SU-DHL-6 (cell line): ENCODE measurements at regions not wholly inside any gene's neighbourhood (a gene's known extent, or its start where the extent isn't known, plus 50 kb on each side); places are given as distances from the start of the nearest gene placed in this dataset.
A peak's percentile ranks its signal among the peaks of the same experiment; 100 is the strongest.

Experiments
- H2AFZ ChIP-seq: fragments of 200-600 bp; sonication (generic); 2 replicates; pipeline ENCODE4 v1.6.1; 2014; ENCODE audit warnings: low read depth, mild to moderate bottlenecking, moderate library complexity, mixed read lengths, antibody characterized with exemption, low read length; ENCODE audit not compliant: severe bottlenecking
- H3F3A ChIP-seq: fragments of 200-600 bp; shearing (Covaris generic); 2 replicates; pipeline ENCODE4 v1.6.0; 2016; ENCODE audit warnings: antibody characterized with exemption, mild to moderate bottlenecking; ENCODE audit not compliant: insufficient read depth
- H3K27ac ChIP-seq: fragments of 200-600 bp; sonication (generic); 2 replicates; pipeline ENCODE4 v1.5.1; 2016; ENCODE audit warnings: low read depth, mild to moderate bottlenecking, low read length, moderate library complexity, mixed read lengths
- H3K27me3 ChIP-seq: fragments of 200-600 bp; sonication (generic), shearing (Covaris generic); 2 replicates; pipeline ENCODE4 v1.6.0; 2014; ENCODE audit warnings: mild to moderate bottlenecking, low read length
- H3K36me3 ChIP-seq: fragments of 200-600 bp; sonication (generic); 2 replicates; pipeline ENCODE4 v1.6.1; 2014; ENCODE audit warnings: mild to moderate bottlenecking, low read length, mixed read lengths
- H3K4me2 ChIP-seq: fragments of 300-600, 200-600 bp; shearing (Covaris generic), sonication (generic); 2 replicates; pipeline ENCODE4 v1.6.0; 2014; ENCODE audit warnings: low read length, low read depth, mild to moderate bottlenecking; ENCODE audit not compliant: poor library complexity, severe bottlenecking
- H3K4me3 ChIP-seq: fragments of 200-600 bp; sonication (generic); 2 replicates; pipeline ENCODE4 v1.5.1; 2014; ENCODE audit warnings: antibody characterized with exemption, low read length, mild to moderate bottlenecking, mixed read lengths; ENCODE audit not compliant: insufficient read depth, poor library complexity, severe bottlenecking
- H3K79me2 ChIP-seq: fragments of 200-600 bp; sonication (generic); 2 replicates; pipeline ENCODE4 v1.6.1; 2014; ENCODE audit warnings: mild to moderate bottlenecking, low read length, moderate library complexity; ENCODE audit not compliant: insufficient read depth
- H3K9ac ChIP-seq: fragments of 200-600 bp; sonication (generic); 2 replicates; pipeline ENCODE4 v1.7.0; 2014; ENCODE audit warnings: mild to moderate bottlenecking, low read length
- H3K9me2 ChIP-seq: fragments of 200-600 bp; sonication (generic); replicated peaks from 2 replicates; pipeline ENCODE4 v1.6.1; 2014; ENCODE audit warnings: low read length; ENCODE audit not compliant: insufficient read depth
- H3K9me3 ChIP-seq: fragments of 200-600 bp; sonication (generic); 2 replicates; pipeline ENCODE4 v1.6.1; 2014; ENCODE audit warnings: low read length, mixed read lengths; ENCODE audit not compliant: insufficient read depth
- H4K20me1 ChIP-seq: fragments of 200-600 bp; sonication (generic); 2 replicates; pipeline ENCODE4 v1.6.1; 2014; ENCODE audit warnings: low read depth, mild to moderate bottlenecking, antibody characterized with exemption, low read length, moderate library complexity, mixed read lengths
- CTCF ChIP-seq: fragments of 200-600 bp; sonication (generic); IDR thresholded peaks from one replicate; pipeline ENCODE4 v1.5.1; 2017; ENCODE audit warnings: antibody characterized with exemption, mild to moderate bottlenecking, low read length, moderate library complexity; ENCODE audit not compliant: insufficient read depth, poor library complexity, severe bottlenecking
- EZH2phosphoT487 ChIP-seq: fragments of 200-600 bp; sonication (generic), shearing (Covaris generic); conservative IDR thresholded peaks from 2 replicates; pipeline ENCODE4 v1.6.1; 2018; ENCODE audit warnings: mild to moderate bottlenecking, antibody characterized with exemption, low read length, moderate library complexity, mixed read lengths

- Histone ChIP-seq H3K4me2 (no peak overlapping the region), H3K27me3 (no peaks in the 10 kb centered on the region), H3K27ac (no peak overlapping the region)
Measured at GRCh38 chr11:27184458-27185312, 144.1 kb downstream of the BBOX1 start.

GRCh38 chr11:27183672-27184457, 143.2 kb downstream of the BBOX1 start:
- TF ChIP-seq CTCF: peak; percentile 41
- TF ChIP-seq EZH2phosphoT487: no peak
- no peak overlapping the region for H3K9ac ChIP-seq
- no peak overlapping the region for H3K4me2 ChIP-seq
- no peaks in the 10 kb centered on the region for H3K27me3 ChIP-seq
- H3K36me3 ChIP-seq: no peaks in the 10 kb centered on the region
- H3K79me2 ChIP-seq: no peaks in the 10 kb centered on the region
- H3K27ac ChIP-seq: no peak overlapping the region
- no peaks in the 10 kb centered on the region for H3F3A ChIP-seq
- no peaks in the 10 kb centered on the region for H4K20me1 ChIP-seq
- no peak overlapping the region for H2AFZ ChIP-seq
- no peak overlapping the region for H3K4me3 ChIP-seq
- H3K9me3 ChIP-seq: no peaks in the 10 kb centered on the region
- no peaks in the 10 kb centered on the region for H3K9me2 ChIP-seq

More at GRCh38 chr11:27184458-27185312, 144.1 kb downstream of the BBOX1 start:
- Histone ChIP-seq H3K9me3 (no peaks in the 10 kb centered on the region), H3K9me2 (no peaks in the 10 kb centered on the region), H3K79me2 (no peaks in the 10 kb centered on the region), H3K9ac (no peak overlapping the region), H3K36me3 (no peaks in the 10 kb centered on the region), H4K20me1 (no peaks in the 10 kb centered on the region), H2AFZ (no peak overlapping the region), H3F3A (no peaks in the 10 kb centered on the region), H3K4me3 (no peak overlapping the region)
- TF ChIP-seq CTCF (no peak), EZH2phosphoT487 (no peak)

- Histone ChIP-seq H3K4me2 (no peak overlapping the region), H3K9me3 (no peaks in the 10 kb centered on the region), H3K9ac (no peak overlapping the region), H3K36me3 (no peaks in the 10 kb centered on the region), H3K4me3 (no peak overlapping the region), H3K27ac (no peak overlapping the region), H3F3A (no peaks in the 10 kb centered on the region), H4K20me1 (no peaks in the 10 kb centered on the region), H3K9me2 (no peaks in the 10 kb centered on the region), H3K79me2 (no peaks in the 10 kb centered on the region), H2AFZ (no peak overlapping the region), H3K27me3 (no peaks in the 10 kb centered on the region)
- TF ChIP-seq CTCF (no peak), EZH2phosphoT487 (no peak)
Measured at GRCh38 chr11:27179334-27179733, 138.7 kb downstream of the BBOX1 start.
